ENCODE measurements at regions not wholly inside any gene's neighbourhood (a gene's known extent, or its start where the extent isn't known, plus 50 kb on each side); places are given as distances from the start of the nearest gene placed in this dataset.

GRCh38 chr3:181384970-181385369 is 326.8 kb upstream of the SOX2 start:
- Histone ChIP-seq H3K4ac (replicated peaks; ENCODE audit: insufficient read length, low read depth, low read length) (no peak overlapping the region), H4K91ac (replicated peaks; ENCODE audit: insufficient read length, low read length) (no peak overlapping the region), H2AK5ac (ENCODE audit: low read depth, low read length) (no peak overlapping the region), H3K9me3 (ENCODE audit: insufficient read depth in 2 of 2, low read depth in 1 of 2, low read length in 1 of 2) (no peaks in the 10 kb centered on the region), H3K79me2 (ENCODE audit: control insufficient read depth in 1 of 2, insufficient read depth in 2 of 2, low read length in 2 of 2) (no peaks in the 10 kb centered on the region), H3K9ac (replicated peaks in 1 of 4; ENCODE audit: extremely low read depth in 1 of 4, low read depth in 3 of 4, low read length in 3 of 4) (no peak overlapping the region), H3K23ac (ENCODE audit: insufficient read length) (no peak overlapping the region), H2BK15ac (ENCODE audit: low read length) (no peak overlapping the region), H3K4me2 (ENCODE audit: insufficient read depth in 1 of 2, low read depth in 2 of 2, low read length in 2 of 2) (no peak overlapping the region), H3K27me3 (replicated peaks in 1 of 4; ENCODE audit: control insufficient read depth in 3 of 4, extremely low read depth in 1 of 4, insufficient read depth in 3 of 4, low read length in 3 of 4) (no peaks in the 10 kb centered on the region), H2BK20ac (ENCODE audit: low read length) (0 out of 2 replicates have a peak overlapping the region, but pooled peaks have one; percentile 63), H3K27ac (ENCODE audit: low read depth, low read length) (no peak overlapping the region), H2BK5ac (ENCODE audit: low read depth, low read length) (peak overlapping the region; percentile 74; the same call in 1 of the 2 replicates), H4K20me1 (replicated peaks in 1 of 2; ENCODE audit: control insufficient read depth in 1 of 2, insufficient read depth in 2 of 2, low read length in 2 of 2) (no peaks in the 10 kb centered on the region), H4K8ac (ENCODE audit: extremely low read depth, insufficient read depth, low read length) (no peak overlapping the region), H2BK12ac (ENCODE audit: low read depth, low read length) (peak overlapping the region; percentile 71; the same call in 1 of the 2 replicates), H3K36me3 (ENCODE audit: control insufficient read depth in 2 of 4, insufficient read depth in 4 of 4, low read length in 3 of 4) (no peaks in the 10 kb centered on the region; a peak in 1 of 8 replicates), H3K4me1 (replicated peaks in 1 of 4; ENCODE audit: control insufficient read depth in 3 of 4, insufficient read depth in 4 of 4, low read length in 3 of 4) (peaks cover 2 to 10% (median 7%) of the 10 kb centered on the region in 4 experiments; a peak in 5 of 7 replicates), H3K56ac (replicated peaks; ENCODE audit: insufficient read length, low read depth, low read length) (no peak overlapping the region), H3K14ac (ENCODE audit: insufficient read length) (no peak overlapping the region), H2AFZ (ENCODE audit: low read length) (no peak overlapping the region), H3K18ac (ENCODE audit: extremely low read depth, low read length) (no peak overlapping the region), H3K23me2 (ENCODE audit: low read depth, low read length) (no peaks in the 10 kb centered on the region), H3K79me1 (ENCODE audit: low read depth, low read length) (no peaks in the 10 kb centered on the region), H2BK120ac (replicated peaks; ENCODE audit: low read depth, low read length) (peak overlapping the region; percentile 38), H3K4me3 (ENCODE audit: extremely low read depth in 1 of 4, insufficient read depth in 2 of 4, low read depth in 3 of 4, low read length in 4 of 4) (no peak overlapping the region), H4K5ac (ENCODE audit: insufficient read length, low read depth, low read length) (no peak overlapping the region)
- DNase-seq (ENCODE audit: low read depth in 1 of 2, low spot score in 2 of 2) (no peak), FAIRE-seq (no peak)
- CTCF ChIA-PET (ENCODE audit: partially characterized antibody), result interaction anchor here (0.6 to 3.0 kb wide), 4 partner anchors 60 to 316 kb away, joined by 3 to 10 read pairs (median 4); no protein-coding TSS in a partner anchor
- POLR2A ChIA-PET (ENCODE audit: partially characterized antibody), result no interaction called here
- no peak for TF ChIP-seq HDAC6 (IDR thresholded peaks at IDR 0.05; ENCODE audit: low read depth, low read length)
- TF ChIP-seq JUND (IDR thresholded peaks at IDR 0.05; ENCODE audit: low read length), result no peak
- no peak for TF ChIP-seq CEBPB (IDR thresholded peaks at IDR 0.05; ENCODE audit: low read depth, low read length)
- no peak for TF ChIP-seq KDM5A (IDR thresholded peaks at IDR 0.05; ENCODE audit: low read length)
- TF ChIP-seq RNF2 (IDR thresholded peaks at IDR 0.05; ENCODE audit: borderline replicate concordance, low read depth, low read length, missing control alignments, poor library complexity, severe bottlenecking), result no peak
- TF ChIP-seq ZNF274 (IDR thresholded peaks at IDR 0.05; ENCODE audit: borderline replicate concordance, extremely low read depth, low read length), result no peak
- peak; percentile 96 for TF ChIP-seq E2F6 (IDR thresholded peaks at IDR 0.05)
- no peak for TF ChIP-seq TAF1 (IDR thresholded peaks at IDR 0.05; ENCODE audit: low read depth, low read length)
- TF ChIP-seq BRCA1 (IDR thresholded peaks at IDR 0.05; ENCODE audit: low read depth, low read length), result no peak
- TF ChIP-seq EGR1 (IDR thresholded peaks at IDR 0.05; ENCODE audit: borderline replicate concordance, low read depth, low read length), result no peak
- TF ChIP-seq YY1 (IDR thresholded peaks at IDR 0.05; ENCODE audit: low read depth, low read length), result no peak
- TF ChIP-seq TEAD4 (IDR thresholded peaks at IDR 0.05; ENCODE audit: low read depth, low read length), result no peak
- 0 out of 2 replicates have a peak, but pooled peaks have one; percentile 37 for TF ChIP-seq USF2 (IDR thresholded peaks at IDR 0.05; ENCODE audit: low read length)
- no peak for TF ChIP-seq GABPA (IDR thresholded peaks at IDR 0.05; ENCODE audit: borderline replicate concordance, insufficient read depth, low read length)
